ENCODE measurements at regions not wholly inside any gene's neighbourhood (a gene's known extent, or its start where the extent isn't known, plus 50 kb on each side); places are given as distances from the start of the nearest gene placed in this dataset.

DNA sequence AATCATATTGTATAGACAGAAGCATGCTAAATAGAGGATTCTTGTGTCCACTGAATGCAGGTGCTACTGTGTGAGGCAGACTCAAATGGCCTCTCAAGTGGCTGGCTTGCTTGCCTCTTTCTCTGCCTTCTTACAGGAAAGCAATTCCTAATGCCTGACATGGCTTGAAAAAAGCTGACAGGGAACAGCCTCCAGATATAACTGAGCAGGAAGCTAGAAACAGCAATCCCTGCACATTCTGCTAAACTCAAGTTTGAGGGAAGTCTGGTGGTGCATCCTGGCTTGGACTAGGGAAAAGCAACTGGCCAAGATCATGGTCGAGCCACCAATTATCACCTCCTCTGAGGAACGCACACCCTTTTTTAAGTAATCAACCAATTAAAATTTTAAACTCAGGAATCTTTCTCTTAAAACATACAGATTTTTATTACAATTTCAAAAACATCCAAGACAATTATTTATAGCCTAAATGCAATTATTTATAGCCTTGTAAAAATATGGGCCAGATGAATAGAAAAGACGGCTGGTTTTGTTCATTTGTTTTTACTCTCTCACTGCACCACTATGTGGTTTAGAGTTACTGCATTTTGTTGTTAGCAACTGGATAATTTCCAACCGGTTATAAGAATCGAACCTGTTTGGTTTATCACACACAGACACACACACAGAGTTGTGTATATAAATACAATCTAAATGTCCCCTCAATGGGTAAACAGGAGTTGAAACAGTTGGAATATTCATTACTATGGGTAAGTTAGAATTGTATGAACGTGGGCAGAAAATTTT is 290.9 kb upstream of the ANKRD55 start:
- Histone ChIP-seq H3K79me2 (ENCODE audit: control insufficient read depth, insufficient read depth, low read length, unreplicated experiment) (no peaks in the 10 kb centered on the region), H3K27me3 (ENCODE audit: insufficient read depth, low read length) (peaks cover 7% of the 10 kb centered on the region), H3K27ac (ENCODE audit: low read depth, low read length) (no peak overlapping the region), H3K4me3 (ENCODE audit: low read depth, low read length) (no peak overlapping the region), H3K36me3 (ENCODE audit: insufficient read depth, low read length) (no peaks in the 10 kb centered on the region), H3K4me1 (ENCODE audit: control insufficient read depth, insufficient read depth, low read length, unreplicated experiment) (no peaks in the 10 kb centered on the region), H2AFZ (ENCODE audit: low read length, unreplicated experiment) (no peak overlapping the region)

DNA sequence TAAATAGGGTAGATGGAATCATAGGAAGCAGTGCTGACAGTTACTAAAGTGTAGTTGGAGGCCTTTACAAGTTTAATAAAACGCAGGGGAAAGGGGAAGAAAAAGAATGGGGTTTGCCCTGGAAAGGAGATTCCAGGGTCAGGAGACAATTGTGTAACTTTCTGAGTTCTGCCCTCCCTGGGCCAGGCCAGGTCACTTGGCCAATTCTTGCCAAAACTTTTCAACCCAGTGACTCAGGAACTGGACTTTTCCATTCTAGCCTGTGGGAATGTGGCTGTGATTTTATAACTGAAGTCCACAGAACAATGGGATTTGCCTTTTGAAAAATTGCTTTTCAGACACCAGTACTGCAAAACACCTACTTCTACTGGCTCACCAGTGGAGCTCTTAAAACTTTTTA is 289.8 kb upstream of the ANKRD55 start:
- Histone ChIP-seq H3K4me1 (ENCODE audit: control insufficient read depth, insufficient read depth, low read length, unreplicated experiment) (no peaks in the 10 kb centered on the region), H3K36me3 (ENCODE audit: insufficient read depth, low read length) (no peaks in the 10 kb centered on the region), H3K4me3 (ENCODE audit: low read depth, low read length) (no peak overlapping the region), H3K27ac (ENCODE audit: low read depth, low read length) (no peak overlapping the region), H2AFZ (ENCODE audit: low read length, unreplicated experiment) (no peak overlapping the region), H3K79me2 (ENCODE audit: control insufficient read depth, insufficient read depth, low read length, unreplicated experiment) (no peaks in the 10 kb centered on the region), H3K27me3 (ENCODE audit: insufficient read depth, low read length) (peaks cover 9% of the 10 kb centered on the region)

DNA sequence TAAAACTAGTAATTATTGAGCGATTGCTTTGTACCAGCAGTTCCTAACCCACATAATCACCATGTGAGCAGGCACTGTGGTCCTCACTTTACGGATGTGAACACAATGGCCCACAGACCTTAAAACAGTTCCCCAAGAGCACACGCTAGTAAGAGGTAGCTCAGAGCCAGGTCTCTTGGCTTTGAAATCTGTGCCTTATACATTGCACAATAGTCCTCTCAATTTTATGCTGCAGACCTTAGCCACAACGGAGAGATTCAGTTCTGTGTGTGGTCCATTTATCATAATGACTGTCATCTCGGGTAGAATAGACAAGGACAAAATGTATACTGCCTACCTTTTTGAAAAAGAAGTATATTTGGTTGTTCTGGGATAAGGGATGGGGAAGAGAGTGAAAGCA is 289.0 kb upstream of the ANKRD55 start:
- Histone ChIP-seq H2AFZ (ENCODE audit: low read length, unreplicated experiment) (no peak overlapping the region), H3K4me1 (ENCODE audit: control insufficient read depth, insufficient read depth, low read length, unreplicated experiment) (no peaks in the 10 kb centered on the region), H3K36me3 (ENCODE audit: insufficient read depth, low read length) (no peaks in the 10 kb centered on the region)

DNA sequence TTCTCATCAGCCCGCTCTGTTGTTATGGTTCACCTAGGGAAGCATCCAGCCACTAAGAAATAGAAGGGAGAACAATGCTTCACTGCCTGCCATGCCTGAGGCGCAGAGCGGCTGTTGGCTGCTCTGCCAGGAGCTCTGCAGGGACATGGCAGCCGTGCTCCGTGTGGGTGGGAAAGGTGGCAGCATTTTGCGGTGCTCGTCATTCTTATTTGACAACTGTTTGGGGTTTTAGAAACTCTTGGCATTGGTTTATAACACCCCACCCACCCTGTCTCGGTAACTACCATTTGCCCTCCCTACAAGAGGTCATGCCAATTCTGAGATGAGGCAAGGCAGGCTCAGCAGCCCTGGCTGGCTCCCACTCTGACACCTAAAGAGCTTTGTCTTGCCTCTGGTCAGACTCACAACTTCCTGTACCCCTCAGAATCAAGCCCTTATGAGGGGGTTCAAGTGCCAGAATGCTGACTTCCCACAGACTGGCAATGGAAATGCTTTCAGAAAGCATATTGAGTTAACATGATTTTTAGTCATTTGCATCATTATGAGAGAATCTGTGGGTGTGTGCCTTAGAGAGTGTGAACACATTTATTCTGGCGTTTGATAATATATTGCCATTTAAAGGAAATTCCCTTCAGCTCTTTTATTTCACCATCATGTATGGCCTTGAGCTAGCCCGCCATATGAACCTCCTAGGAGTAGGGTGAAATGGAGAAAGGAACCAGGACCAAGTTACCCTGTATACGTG is 288.0 kb upstream of the ANKRD55 start:
- H3K27me3 ChIP-seq (ENCODE audit: insufficient read depth, low read length): peaks cover 9% of the 10 kb centered on the region
- H3K4me3 ChIP-seq (ENCODE audit: low read depth, low read length): no peak overlapping the region
- no peaks in the 10 kb centered on the region for H3K4me1 ChIP-seq (ENCODE audit: control insufficient read depth, insufficient read depth, low read length, unreplicated experiment)
- H2AFZ ChIP-seq (ENCODE audit: low read length, unreplicated experiment): no peak overlapping the region
- no peak overlapping the region for H3K27ac ChIP-seq (ENCODE audit: low read depth, low read length)
- no peaks in the 10 kb centered on the region for H3K36me3 ChIP-seq (ENCODE audit: insufficient read depth, low read length)
- H3K79me2 ChIP-seq (ENCODE audit: control insufficient read depth, insufficient read depth, low read length, unreplicated experiment): no peaks in the 10 kb centered on the region

More for the DNA sequence above, 289.0 kb upstream of the ANKRD55 start:
- Histone ChIP-seq H3K27ac (ENCODE audit: low read depth, low read length) (no peak overlapping the region), H3K4me3 (ENCODE audit: low read depth, low read length) (no peak overlapping the region), H3K27me3 (ENCODE audit: insufficient read depth, low read length) (peaks cover 9% of the 10 kb centered on the region), H3K79me2 (ENCODE audit: control insufficient read depth, insufficient read depth, low read length, unreplicated experiment) (no peaks in the 10 kb centered on the region)

DNA sequence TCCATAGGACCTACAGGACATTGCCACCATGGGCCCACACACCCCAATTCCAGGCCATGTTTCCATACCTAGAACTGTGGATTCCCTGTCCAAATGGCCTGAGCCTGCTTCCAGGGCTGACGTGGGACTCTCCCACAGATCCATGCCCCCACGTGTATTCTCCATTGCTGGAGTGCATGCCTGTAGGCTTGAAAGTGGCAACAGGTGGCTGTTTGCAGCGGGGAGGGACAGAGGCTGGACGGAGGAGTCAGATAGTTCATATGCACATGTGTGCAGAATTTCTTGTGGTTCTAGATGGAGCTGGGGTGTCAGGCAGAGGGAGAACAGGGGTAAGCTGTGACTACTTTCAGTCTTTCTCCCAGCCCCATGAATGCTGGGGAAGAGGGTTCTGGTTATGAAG is 285.7 kb upstream of the ANKRD55 start:
- no peak overlapping the region for H2AFZ ChIP-seq (ENCODE audit: low read length, unreplicated experiment)

DNA sequence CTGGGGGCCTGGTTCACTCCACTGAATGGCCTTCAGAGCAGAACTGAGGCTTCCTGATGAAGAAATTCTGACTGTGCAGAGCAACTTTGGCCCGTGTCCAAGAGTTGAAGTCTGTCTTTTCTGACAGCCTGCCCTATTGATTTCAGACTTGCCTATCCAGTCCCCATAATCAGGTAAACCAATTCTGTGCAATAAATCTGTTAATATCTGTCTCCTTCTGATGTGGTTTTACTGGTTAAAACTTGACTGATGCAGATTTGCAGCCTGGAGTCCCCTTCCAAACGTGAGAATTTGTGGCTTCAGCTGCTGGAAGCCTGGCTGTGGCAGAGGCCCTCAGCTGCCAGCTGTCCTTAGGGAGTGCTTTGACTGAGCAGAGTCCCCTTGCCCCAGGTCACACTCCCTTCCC is 283.9 kb upstream of the ANKRD55 start:
- Histone ChIP-seq H3K27ac (ENCODE audit: low read depth, low read length) (no peak overlapping the region), H2AFZ (ENCODE audit: low read length, unreplicated experiment) (no peak overlapping the region), H3K36me3 (ENCODE audit: insufficient read depth, low read length) (no peaks in the 10 kb centered on the region), H3K27me3 (ENCODE audit: insufficient read depth, low read length) (peaks cover 9% of the 10 kb centered on the region), H3K4me1 (ENCODE audit: control insufficient read depth, insufficient read depth, low read length, unreplicated experiment) (peaks cover 5% of the 10 kb centered on the region), H3K4me3 (ENCODE audit: low read depth, low read length) (no peak overlapping the region), H3K79me2 (ENCODE audit: control insufficient read depth, insufficient read depth, low read length, unreplicated experiment) (no peaks in the 10 kb centered on the region)

More for the DNA sequence above, 285.7 kb upstream of the ANKRD55 start:
- no peak overlapping the region for H3K27ac ChIP-seq (ENCODE audit: low read depth, low read length)
- peaks cover 9% of the 10 kb centered on the region for H3K27me3 ChIP-seq (ENCODE audit: insufficient read depth, low read length)
- no peak overlapping the region for H3K4me3 ChIP-seq (ENCODE audit: low read depth, low read length)
- H3K36me3 ChIP-seq (ENCODE audit: insufficient read depth, low read length): no peaks in the 10 kb centered on the region
- H3K4me1 ChIP-seq (ENCODE audit: control insufficient read depth, insufficient read depth, low read length, unreplicated experiment): no peaks in the 10 kb centered on the region
- no peaks in the 10 kb centered on the region for H3K79me2 ChIP-seq (ENCODE audit: control insufficient read depth, insufficient read depth, low read length, unreplicated experiment)

DNA sequence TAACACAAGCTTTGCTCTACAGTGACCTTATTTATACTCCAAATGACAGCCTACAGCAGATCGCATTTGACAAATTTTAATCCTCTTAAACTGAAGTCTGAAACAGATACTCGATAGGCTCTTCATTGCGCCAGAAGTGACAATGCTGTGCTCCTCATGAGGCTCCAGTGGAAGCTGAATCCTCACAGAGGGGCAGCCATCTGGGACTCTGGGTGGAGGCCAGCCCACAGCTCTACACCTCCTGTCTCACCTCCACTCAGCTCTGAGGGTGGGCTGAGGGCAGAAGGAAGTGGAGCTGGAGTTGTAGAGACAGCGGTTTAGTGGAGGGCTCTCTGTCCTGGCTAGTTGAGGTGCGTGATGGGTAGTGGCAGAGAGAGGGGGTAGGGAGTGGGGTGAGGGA is 283.3 kb upstream of the ANKRD55 start:
- Histone ChIP-seq H3K36me3 (ENCODE audit: insufficient read depth, low read length) (no peaks in the 10 kb centered on the region), H3K4me1 (ENCODE audit: control insufficient read depth, insufficient read depth, low read length, unreplicated experiment) (peaks cover 5% of the 10 kb centered on the region)

DNA sequence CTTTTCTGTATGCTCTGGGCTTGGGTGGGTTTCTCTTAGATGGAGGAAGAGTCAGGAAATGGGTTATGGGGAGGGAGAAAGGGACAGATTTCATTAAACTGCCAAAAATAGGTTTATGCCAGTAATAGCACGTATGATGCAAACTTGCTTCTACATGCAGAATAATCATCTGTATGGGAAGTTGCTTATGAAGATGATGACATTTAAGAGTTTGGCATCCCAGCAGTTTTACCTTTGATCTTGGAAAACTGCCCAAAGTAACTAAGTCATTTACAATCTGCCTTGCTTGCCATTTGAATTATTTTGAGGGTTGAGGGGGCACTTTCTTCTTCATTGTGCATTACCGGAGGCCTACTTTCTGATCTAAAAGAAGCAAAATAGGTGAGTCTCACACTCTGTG is 282.9 kb upstream of the ANKRD55 start:
- H3K36me3 ChIP-seq (ENCODE audit: insufficient read depth, low read length): no peaks in the 10 kb centered on the region
- peaks cover 5% of the 10 kb centered on the region for H3K4me1 ChIP-seq (ENCODE audit: control insufficient read depth, insufficient read depth, low read length, unreplicated experiment)
- no peak overlapping the region for H3K27ac ChIP-seq (ENCODE audit: low read depth, low read length)
- H3K79me2 ChIP-seq (ENCODE audit: control insufficient read depth, insufficient read depth, low read length, unreplicated experiment): no peaks in the 10 kb centered on the region
- H3K27me3 ChIP-seq (ENCODE audit: insufficient read depth, low read length): peaks cover 9% of the 10 kb centered on the region
- no peak overlapping the region for H2AFZ ChIP-seq (ENCODE audit: low read length, unreplicated experiment)
- H3K4me3 ChIP-seq (ENCODE audit: low read depth, low read length): no peak overlapping the region

More for the DNA sequence above, 283.3 kb upstream of the ANKRD55 start:
- H3K79me2 ChIP-seq (ENCODE audit: control insufficient read depth, insufficient read depth, low read length, unreplicated experiment): no peaks in the 10 kb centered on the region
- no peak overlapping the region for H3K27ac ChIP-seq (ENCODE audit: low read depth, low read length)
- peaks cover 9% of the 10 kb centered on the region for H3K27me3 ChIP-seq (ENCODE audit: insufficient read depth, low read length)
- H2AFZ ChIP-seq (ENCODE audit: low read length, unreplicated experiment): no peak overlapping the region
- H3K4me3 ChIP-seq (ENCODE audit: low read depth, low read length): no peak overlapping the region

DNA sequence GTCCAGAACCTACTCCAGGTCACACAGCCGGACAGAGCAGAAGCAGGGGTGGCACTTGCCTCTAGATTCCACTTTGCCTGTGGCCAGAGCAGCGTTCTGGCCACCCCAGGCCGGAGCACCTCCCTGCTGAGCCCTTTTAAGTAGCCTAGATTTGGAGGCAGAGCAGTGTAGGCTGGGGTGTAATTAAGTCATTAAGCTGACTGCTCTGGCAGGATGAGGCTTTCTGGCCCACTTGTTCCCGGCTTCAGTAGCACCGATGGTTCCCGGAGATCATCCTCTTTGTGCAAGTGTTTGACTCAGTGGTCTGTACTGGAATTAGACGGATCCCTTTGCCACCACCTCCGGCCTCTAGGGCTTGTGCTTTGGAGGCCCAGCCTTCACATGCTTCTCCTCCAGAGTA is 281.9 kb upstream of the ANKRD55 start:
- Histone ChIP-seq H3K4me1 (ENCODE audit: control insufficient read depth, insufficient read depth, low read length, unreplicated experiment) (peaks cover 5% of the 10 kb centered on the region), H3K36me3 (ENCODE audit: insufficient read depth, low read length) (no peaks in the 10 kb centered on the region), H3K79me2 (ENCODE audit: control insufficient read depth, insufficient read depth, low read length, unreplicated experiment) (no peaks in the 10 kb centered on the region), H2AFZ (ENCODE audit: low read length, unreplicated experiment) (no peak overlapping the region), H3K27ac (ENCODE audit: low read depth, low read length) (no peak overlapping the region), H3K27me3 (ENCODE audit: insufficient read depth, low read length) (peaks cover 9% of the 10 kb centered on the region), H3K4me3 (ENCODE audit: low read depth, low read length) (no peak overlapping the region)

DNA sequence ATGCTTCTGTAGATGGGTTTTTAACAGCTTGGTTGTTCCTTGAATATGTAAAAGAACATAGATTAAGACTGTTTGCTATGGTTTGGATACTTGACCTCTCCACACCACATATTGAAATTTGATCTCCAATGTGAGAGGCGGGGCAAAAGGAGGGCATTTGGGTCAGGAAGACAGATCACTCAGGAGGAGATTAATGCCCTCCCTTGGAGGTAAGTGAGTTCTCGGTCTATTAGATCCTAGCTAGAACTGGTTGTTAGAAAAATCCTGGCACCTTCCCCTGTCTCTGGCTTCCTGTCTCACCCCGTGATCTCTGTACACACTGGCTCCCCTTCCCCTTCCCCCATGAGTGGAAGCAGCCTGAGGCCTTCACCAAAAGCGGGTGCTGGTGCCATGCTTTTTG is 281.1 kb upstream of the ANKRD55 start:
- H3K36me3 ChIP-seq (ENCODE audit: insufficient read depth, low read length): no peaks in the 10 kb centered on the region
- H3K27ac ChIP-seq (ENCODE audit: low read depth, low read length): no peak overlapping the region
- H3K79me2 ChIP-seq (ENCODE audit: control insufficient read depth, insufficient read depth, low read length, unreplicated experiment): no peaks in the 10 kb centered on the region
- H3K4me1 ChIP-seq (ENCODE audit: control insufficient read depth, insufficient read depth, low read length, unreplicated experiment): peaks cover 5% of the 10 kb centered on the region
- H3K27me3 ChIP-seq (ENCODE audit: insufficient read depth, low read length): peaks cover 5% of the 10 kb centered on the region
- H2AFZ ChIP-seq (ENCODE audit: low read length, unreplicated experiment): no peak overlapping the region
- H3K4me3 ChIP-seq (ENCODE audit: low read depth, low read length): no peak overlapping the region

DNA sequence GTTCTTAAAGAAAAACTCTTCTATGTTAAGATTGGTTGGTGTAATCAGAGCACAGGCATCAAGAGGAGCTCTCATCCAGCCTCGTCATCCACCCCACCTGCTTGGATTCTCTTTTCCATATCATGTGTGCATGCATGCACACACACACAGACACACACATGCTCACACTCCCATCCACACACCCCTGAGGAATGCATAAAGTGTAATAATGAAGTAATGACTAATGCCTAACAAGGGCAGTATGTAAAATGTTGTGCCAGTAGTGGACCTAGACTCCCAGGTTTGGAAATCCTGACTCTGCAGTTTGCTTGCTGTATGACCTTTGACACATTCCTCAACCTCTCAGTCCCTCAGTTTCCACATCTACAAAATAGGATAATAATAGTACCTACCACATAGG is 280.0 kb upstream of the ANKRD55 start:
- H3K27ac ChIP-seq (ENCODE audit: low read depth, low read length): no peak overlapping the region
- no peaks in the 10 kb centered on the region for H3K36me3 ChIP-seq (ENCODE audit: insufficient read depth, low read length)
- H3K4me1 ChIP-seq (ENCODE audit: control insufficient read depth, insufficient read depth, low read length, unreplicated experiment): peaks cover 5% of the 10 kb centered on the region
- H2AFZ ChIP-seq (ENCODE audit: low read length, unreplicated experiment): no peak overlapping the region
- no peaks in the 10 kb centered on the region for H3K79me2 ChIP-seq (ENCODE audit: control insufficient read depth, insufficient read depth, low read length, unreplicated experiment)
- H3K4me3 ChIP-seq (ENCODE audit: low read depth, low read length): no peak overlapping the region
- no peaks in the 10 kb centered on the region; the same call in 1 of the 2 replicates for H3K27me3 ChIP-seq (ENCODE audit: insufficient read depth, low read length)
